ENCODE measurements at regions not wholly inside any gene's neighbourhood (a gene's known extent, or its start where the extent isn't known, plus 50 kb on each side); places are given as distances from the start of the nearest gene placed in this dataset.
"Not testable (repeated sequence)": the region's sequence is repeated elsewhere in the genome, so short reads cannot be mapped to it uniquely, and the experiment has no call there.

- not testable (repeated sequence) for DNase-seq
Observed at GRCh38 chr2:87199228-87199627, 177.6 kb upstream of the PLGLB1 start.

GRCh38 chr2:87204569-87205147 is 183.0 kb upstream of the PLGLB1 start:
- DNase-seq, result not testable (repeated sequence)

- DNase-seq, result not testable (repeated sequence)
Observed at GRCh38 chr2:87212938-87213337, 191.3 kb upstream of the PLGLB1 start.

- not testable (repeated sequence) for DNase-seq
Observed at GRCh38 chr2:87217005-87217404, 195.4 kb upstream of the PLGLB1 start.

GRCh38 chr2:87217741-87218410 is 196.2 kb upstream of the PLGLB1 start:
- DNase-seq, result not testable (repeated sequence)

- not testable (repeated sequence) for DNase-seq
Observed at GRCh38 chr2:87220651-87221050, 199.0 kb upstream of the PLGLB1 start.

- DNase-seq, result not testable (repeated sequence)
Observed at GRCh38 chr2:87222131-87222530, 200.5 kb upstream of the PLGLB1 start.

- not testable (repeated sequence) for DNase-seq
Observed at GRCh38 chr2:87223873-87224272, 202.2 kb upstream of the PLGLB1 start.

- DNase-seq, result not testable (repeated sequence)
Observed at GRCh38 chr2:87229091-87229689, 207.5 kb upstream of the PLGLB1 start.

- not testable (repeated sequence) for DNase-seq
Observed at GRCh38 chr2:87229964-87230363, 208.3 kb upstream of the PLGLB1 start.

GRCh38 chr2:87235333-87235981 is 213.8 kb upstream of the PLGLB1 start:
- not testable (repeated sequence) for DNase-seq

GRCh38 chr2:87237570-87238336 is 216.1 kb upstream of the PLGLB1 start:
- not testable (repeated sequence) for DNase-seq

GRCh38 chr2:87239558-87240215 is 218.0 kb upstream of the PLGLB1 start:
- not testable (repeated sequence) for DNase-seq

- DNase-seq, result not testable (repeated sequence)
Observed at GRCh38 chr2:87246066-87246717, 224.5 kb upstream of the PLGLB1 start.

GRCh38 chr2:87252046-87252445 is 230.4 kb upstream of the PLGLB1 start:
- not testable (repeated sequence) for DNase-seq

GRCh38 chr2:87254562-87254961 is 232.9 kb upstream of the PLGLB1 start:
- not testable (repeated sequence) for DNase-seq

GRCh38 chr2:87255410-87255809 is 233.8 kb upstream of the PLGLB1 start:
- DNase-seq, result not testable (repeated sequence)

GRCh38 chr2:87258887-87259286 is 237.2 kb upstream of the PLGLB1 start:
- not testable (repeated sequence) for DNase-seq

GRCh38 chr2:87262184-87262702 is 240.6 kb upstream of the PLGLB1 start:
- DNase-seq, result not testable (repeated sequence)

- DNase-seq, result not testable (repeated sequence)
Observed at GRCh38 chr2:87263868-87264518, 242.3 kb upstream of the PLGLB1 start.

GRCh38 chr2:87275192-87275591 is 253.5 kb upstream of the PLGLB1 start:
- DNase-seq, result not testable (repeated sequence)

Measured in hematopoietic multipotent progenitor cell treated with erythropoietin and hydrocortisone succinate and interleukin-3 and kit ligand, for 6 days (in vitro differentiated cells).